H1 (cell line): ENCODE measurements at regions not wholly inside any gene's neighbourhood (a gene's known extent, or its start where the extent isn't known, plus 50 kb on each side); places are given as distances from the start of the nearest gene placed in this dataset.

Source experiments
- CTCF ChIA-PET: fragments of 300-600 bp; sonication (Branson Sonifier 250); formaldehyde crosslinking; loops from one replicate; lab custom pipeline; 2021; ENCODE audit not compliant: partially characterized antibody; lab: Charles Lee
- POLR2A ChIA-PET: fragments of 300-600 bp; sonication (Branson Sonifier 250); formaldehyde crosslinking; loops from one replicate; lab custom pipeline; 2021; ENCODE audit warnings: inconsistent platforms; ENCODE audit not compliant: partially characterized antibody; lab: Charles Lee
- DNase-seq, 2 experiments: peaks; one replicate each; pipeline versions ENCODE4 v3.0.0 to v3.0.0-alpha.2; 2010 to 2022; ENCODE audit warnings: low spot score in 2 of 2, low read depth in 1 of 2, mixed read lengths in 1 of 2
- FAIRE-seq: peaks from 2 replicates; lab custom pipeline; 2011; peaks lifted over from hg19 to GRCh38; lab: Jason Lieb, UNC
- H2AFZ ChIP-seq: 2 replicates; pipeline ENCODE4 v1.8.1; 2012; ENCODE audit warnings: low read length, inconsistent platforms
- H2AK5ac ChIP-seq: 2 replicates; pipeline ENCODE4 v1.6.1; 2013; ENCODE audit warnings: low read depth, low read length
- H2BK120ac ChIP-seq: replicated peaks from 2 replicates; pipeline ENCODE3; 2013; ENCODE audit warnings: low read depth, low read length, inconsistent platforms
- H2BK12ac ChIP-seq: 2 replicates; pipeline ENCODE4 v1.6.1; 2013; ENCODE audit warnings: low read depth, low read length
- H2BK15ac ChIP-seq: 2 replicates; pipeline ENCODE4 v1.6.1; 2013; ENCODE audit warnings: low read length
- H2BK20ac ChIP-seq: 2 replicates; pipeline ENCODE4 v1.6.1; 2013; ENCODE audit warnings: low read length
- H2BK5ac ChIP-seq: 2 replicates; pipeline ENCODE4 v1.6.1; 2013; ENCODE audit warnings: low read depth, low read length
- H3K14ac ChIP-seq: 2 replicates; pipeline ENCODE4 v1.6.1; 2013; ENCODE audit warnings: inconsistent platforms; ENCODE audit not compliant: insufficient read length
- H3K18ac ChIP-seq: 2 replicates; pipeline ENCODE4 v1.6.1; 2013; ENCODE audit warnings: low read length; ENCODE audit errors: extremely low read depth
- H3K23ac ChIP-seq: 2 replicates; pipeline ENCODE4 v1.6.1; 2013; ENCODE audit warnings: inconsistent platforms; ENCODE audit not compliant: insufficient read length
- H3K23me2 ChIP-seq: 2 replicates; pipeline ENCODE4 v1.6.1; 2013; ENCODE audit warnings: low read depth, low read length
- H3K27ac ChIP-seq: 2 replicates; pipeline ENCODE4 v1.6.1; 2011; ENCODE audit warnings: low read depth, low read length, inconsistent platforms
- H3K27me3 ChIP-seq, 4 experiments: replicated peaks in 1 of 4; 1 replicate in 1 of 4; 2 replicates in 3 of 4; pipeline versions ENCODE4 v1.6.1 to v1.8.1; 2011 to 2013; ENCODE audit warnings: low read length in 3 of 4, mild to moderate bottlenecking in 3 of 4, inconsistent platforms in 2 of 4, mixed read lengths in 2 of 4, moderate library complexity in 1 of 4; ENCODE audit not compliant: control insufficient read depth in 3 of 4, insufficient read depth in 3 of 4; ENCODE audit errors: extremely low read depth in 1 of 4
- H3K36me3 ChIP-seq, 4 experiments: 2 replicates each; pipeline versions ENCODE4 v1.6.1 to v1.8.1; 2011 to 2013; ENCODE audit warnings: mild to moderate bottlenecking in 4 of 4, low read length in 3 of 4, moderate library complexity in 2 of 4, control low read depth in 1 of 4, inconsistent platforms in 1 of 4; ENCODE audit not compliant: insufficient read depth in 4 of 4, control insufficient read depth in 2 of 4
- H3K4ac ChIP-seq: replicated peaks from 2 replicates; pipeline ENCODE3; 2013; ENCODE audit warnings: low read length, low read depth, mixed read lengths, inconsistent platforms; ENCODE audit not compliant: insufficient read length
- H3K4me1 ChIP-seq, 4 experiments: replicated peaks in 1 of 4; 1 replicate in 1 of 4; 2 replicates in 3 of 4; pipeline versions ENCODE4 v1.6.1 to v1.8.1; 2011 to 2013; ENCODE audit warnings: low read length in 3 of 4, inconsistent platforms in 2 of 4, mixed read lengths in 1 of 4; ENCODE audit not compliant: insufficient read depth in 4 of 4, control insufficient read depth in 3 of 4
- H3K4me2 ChIP-seq, 2 experiments: 2 replicates each; pipeline versions ENCODE4 v1.6.1 to v1.8.1; 2011 to 2013; ENCODE audit warnings: low read depth in 2 of 2, low read length in 2 of 2, control low read depth in 1 of 2, inconsistent platforms in 1 of 2, mild to moderate bottlenecking in 1 of 2; ENCODE audit not compliant: insufficient read depth in 1 of 2
- H3K4me3 ChIP-seq, 4 experiments: fragments of 200-600, 300-600 bp in 1 of 4; sonication (generic), shearing (Covaris generic), sonication (Bioruptor Twin) in 1 of 4; 2 replicates each; pipeline versions ENCODE4 v1.5.1 to v1.8.1; 2011 to 2016; ENCODE audit warnings: low read length in 4 of 4, low read depth in 3 of 4, control low read depth in 2 of 4, inconsistent platforms in 2 of 4, mild to moderate bottlenecking in 2 of 4, mixed read lengths in 1 of 4, moderate library complexity in 1 of 4; ENCODE audit not compliant: insufficient read depth in 2 of 4; ENCODE audit errors: extremely low read depth in 1 of 4
- H3K56ac ChIP-seq: replicated peaks from 2 replicates; pipeline ENCODE3; 2013; ENCODE audit warnings: low read depth, mild to moderate bottlenecking, mixed read lengths, low read length, inconsistent platforms; ENCODE audit not compliant: insufficient read length
- H3K79me1 ChIP-seq: 2 replicates; pipeline ENCODE4 v1.6.1; 2013; ENCODE audit warnings: low read depth, low read length, control low read depth
- H3K79me2 ChIP-seq, 2 experiments: 2 replicates each; pipeline versions ENCODE4 v1.6.1 to v1.8.1; 2012 to 2013; ENCODE audit warnings: low read length in 2 of 2, mild to moderate bottlenecking in 2 of 2, inconsistent platforms in 1 of 2; ENCODE audit not compliant: insufficient read depth in 2 of 2, control insufficient read depth in 1 of 2
- H3K9ac ChIP-seq, 4 experiments: replicated peaks in 1 of 4; 1 replicate in 1 of 4; 2 replicates in 3 of 4; pipeline versions ENCODE4 v1.6.1 to v1.8.1; 2011 to 2013; ENCODE audit warnings: low read depth in 3 of 4, low read length in 3 of 4, control low read depth in 2 of 4, mild to moderate bottlenecking in 2 of 4, moderate library complexity in 2 of 4, inconsistent platforms in 1 of 4; ENCODE audit errors: extremely low read depth in 1 of 4
- H3K9me3 ChIP-seq, 2 experiments: 2 replicates each; pipeline versions ENCODE4 v1.6.1 to v1.8.1; 2012 to 2013; ENCODE audit warnings: mild to moderate bottlenecking in 2 of 2, moderate library complexity in 2 of 2, control low read depth in 1 of 2, inconsistent platforms in 1 of 2, low read depth in 1 of 2, low read length in 1 of 2, mixed read lengths in 1 of 2; ENCODE audit not compliant: insufficient read depth in 2 of 2
- H4K20me1 ChIP-seq, 2 experiments: replicated peaks in 1 of 2; 2 replicates each; pipeline versions ENCODE3 to v1.8.1; 2011 to 2013; ENCODE audit warnings: inconsistent platforms in 2 of 2, low read length in 2 of 2, mild to moderate bottlenecking in 1 of 2; ENCODE audit not compliant: insufficient read depth in 2 of 2, control insufficient read depth in 1 of 2
- H4K5ac ChIP-seq: 2 replicates; pipeline ENCODE4 v1.6.1; 2013; ENCODE audit warnings: low read length, low read depth, mixed read lengths, inconsistent platforms; ENCODE audit not compliant: insufficient read length
- H4K8ac ChIP-seq: 2 replicates; pipeline ENCODE4 v1.8.0; 2013; ENCODE audit warnings: mild to moderate bottlenecking, moderate library complexity, low read length, inconsistent platforms; ENCODE audit not compliant: insufficient read depth; ENCODE audit errors: extremely low read depth
- H4K91ac ChIP-seq: replicated peaks from 2 replicates; pipeline ENCODE3; 2013; ENCODE audit warnings: low read length, mixed read lengths, inconsistent platforms; ENCODE audit not compliant: insufficient read length
- BRCA1 ChIP-seq: IDR thresholded peaks from 2 replicates; pipeline ENCODE4 v1.6.1; 2012; ENCODE audit warnings: low read depth, low read length, improper control_type of control experiment
- KDM4A ChIP-seq: IDR thresholded peaks from one replicate; pipeline ENCODE4 v1.7.1; 2012; ENCODE audit warnings: low read depth, mild to moderate bottlenecking, moderate library complexity, low read length, inconsistent platforms; ENCODE audit not compliant: severe bottlenecking
- MAX ChIP-seq: IDR thresholded peaks from 2 replicates; pipeline ENCODE4 v1.6.1; 2012; ENCODE audit warnings: inconsistent platforms
- SIX5 ChIP-seq: IDR thresholded peaks from 2 replicates; pipeline ENCODE4 v1.6.1; 2011; ENCODE audit warnings: mild to moderate bottlenecking, low read depth, low read length
- WGBS, 2 experiments: shearing (Covaris generic) in 1 of 2; methylation state at CpG; one replicate each; pipeline versions ENCODE4 v1.1.6 to v1.1.7; 2013 to 2015; ENCODE audit warnings: low lambda C conversion rate in 2 of 2, mixed read lengths in 2 of 2, inconsistent platforms in 1 of 2, low coverage in 1 of 2, missing lambda C conversion rate in 1 of 2; ENCODE audit not compliant: insufficient replicate concordance in 2 of 2, insufficient coverage in 1 of 2, insufficient read length in 1 of 2; ENCODE audit errors: extremely low coverage in 1 of 2, missing lambda C conversion rate in 1 of 2; 5-methylcytosine and 5-hydroxymethylcytosine counted together

- FAIRE-seq, result no peak
- no peak for TF ChIP-seq SIX5
- no peak for TF ChIP-seq KDM4A
- TF ChIP-seq BRCA1, result no peak
- TF ChIP-seq MAX, result no peak
Measured at GRCh38 chr14:40368314-40368713, 936.1 kb upstream of the FBXO33 start.

More at GRCh38 chr14:40368314-40368713, 936.1 kb upstream of the FBXO33 start:
- H3K23ac ChIP-seq, result no peak overlapping the region
- DNase-seq, result no peak
- H3K27ac ChIP-seq, result no peak overlapping the region
- no peak overlapping the region for H2BK5ac ChIP-seq
- no peak overlapping the region for H3K56ac ChIP-seq
- no peak overlapping the region for H4K5ac ChIP-seq
- no peak overlapping the region for H3K4me3 ChIP-seq
- H3K18ac ChIP-seq, result no peak overlapping the region
- CTCF ChIA-PET, result no interaction called here
- no peaks in the 10 kb centered on the region for H3K36me3 ChIP-seq
- no peak overlapping the region for H2BK12ac ChIP-seq
- no peak overlapping the region for H3K14ac ChIP-seq
- H2AFZ ChIP-seq, result no peak overlapping the region
- H2BK120ac ChIP-seq, result no peak overlapping the region
- H4K20me1 ChIP-seq, result no peaks in the 10 kb centered on the region
- 87% methylated on average over 2 of the region's 2 CpGs; no CpG with 5 or more reads in 1 of the 2 experiments for WGBS, 2 experiments
- H2AK5ac ChIP-seq, result no peak overlapping the region
- no peaks in the 10 kb centered on the region for H3K27me3 ChIP-seq
- H3K9ac ChIP-seq, result no peak overlapping the region
- no peak overlapping the region for H3K4me2 ChIP-seq
- H4K8ac ChIP-seq, result no peak overlapping the region
- no peaks in the 10 kb centered on the region; a peak in 1 of 4 replicates for H3K9me3 ChIP-seq
- no peak overlapping the region for H3K4ac ChIP-seq
- no peak overlapping the region for H2BK20ac ChIP-seq
- no peaks in the 10 kb centered on the region for H3K23me2 ChIP-seq
- H3K4me1 ChIP-seq, result no peaks in the 10 kb centered on the region
- H3K79me1 ChIP-seq, result no peaks in the 10 kb centered on the region
- H3K79me2 ChIP-seq, result no peaks in the 10 kb centered on the region
- no peak overlapping the region for H2BK15ac ChIP-seq
- POLR2A ChIA-PET, result no interaction called here
- no peak overlapping the region for H4K91ac ChIP-seq
